ENCODE measurements at regions not wholly inside any gene's neighbourhood (a gene's known extent, or its start where the extent isn't known, plus 50 kb on each side); places are given as distances from the start of the nearest gene placed in this dataset.

DNA sequence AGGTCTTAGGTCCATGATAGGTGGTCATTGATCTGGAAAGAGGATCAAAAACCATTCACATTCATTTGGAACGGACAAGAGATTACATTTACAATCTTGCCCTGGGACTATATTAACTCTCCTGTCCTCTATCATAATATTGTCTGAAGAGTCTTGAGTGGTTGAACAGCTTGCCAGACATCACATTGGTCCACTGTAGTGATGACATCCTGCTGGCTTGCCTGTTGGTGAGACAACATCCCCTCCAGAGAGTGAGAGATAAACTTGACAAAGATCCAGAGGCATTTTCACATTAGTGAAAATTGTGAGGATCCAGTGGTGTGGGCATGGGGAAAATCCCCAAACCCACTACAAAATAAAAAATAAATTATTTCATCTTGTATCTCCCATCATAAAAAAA, 155.7 kb upstream of the LEF1 start:
- no peaks in the 10 kb centered on the region for H3K27me3 ChIP-seq (ENCODE audit: control insufficient read depth in 2 of 2, insufficient read depth in 2 of 2, low read length in 2 of 2)
- H3K27ac ChIP-seq (ENCODE audit: low read depth, low read length) = no peak overlapping the region
- H3K4me3 ChIP-seq (ENCODE audit: low read length) = no peak overlapping the region
- Mint-ChIP-seq H3K27me3 (peaks cover 0 to 25% (median 0%) of the 10 kb centered on the region in 5 donors), H3K4me3 (no peak overlapping the region), H3K27ac (peak overlapping the region in 1 of 9 donors; percentile 37), H3K4me1 (peaks cover 14 to 39% (median 34%) of the 10 kb centered on the region in 7 donors), H3K9me3 (peaks cover 0 to 9% (median 2%) of the 10 kb centered on the region in 11 donors), H3K36me3 (peaks cover 0 to 15% (median 0%) of the 10 kb centered on the region in 5 donors)
- no peaks in the 10 kb centered on the region for H3K36me3 ChIP-seq (ENCODE audit: control insufficient read depth in 2 of 3, insufficient read depth in 3 of 3, low read length in 3 of 3)
- ChIA-PET CTCF (no interaction called here), POLR2A (no interaction called here)
- intact Hi-C loops (cut with micrococcal nuclease) = no loop called here
- H3K4me1 ChIP-seq (ENCODE audit: control insufficient read depth in 2 of 2, insufficient read depth in 2 of 2, low read length in 2 of 2) = peaks cover 4 to 24% of the 10 kb centered on the region in 2 donors
- no peak for ATAC-seq
- DNase-seq = no peak
- no peaks in the 10 kb centered on the region for H3K9me3 ChIP-seq (ENCODE audit: control insufficient read depth in 2 of 3, low read length in 3 of 3)

DNA sequence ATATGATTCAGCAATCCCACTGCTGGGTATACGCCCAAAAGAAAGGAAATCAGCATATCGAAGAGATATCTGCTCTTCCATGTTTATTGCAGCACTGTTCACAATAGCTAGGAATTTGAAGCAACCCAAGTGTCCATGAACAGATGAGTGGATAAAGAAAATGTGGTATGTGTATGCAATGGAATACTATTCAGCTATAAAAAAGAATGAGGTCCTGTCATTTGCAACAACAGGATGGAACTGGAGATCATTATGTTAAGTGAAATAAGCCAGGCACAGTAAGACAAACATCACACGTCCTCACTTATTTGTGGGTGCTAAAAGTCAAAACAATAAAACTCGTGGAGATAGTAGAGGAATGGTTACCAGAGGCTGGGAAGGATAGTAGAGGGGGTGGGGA, 153.8 kb upstream of the LEF1 start:
- Mint-ChIP-seq H3K36me3 (peaks cover 0 to 7% (median 0%) of the 10 kb centered on the region in 5 donors), H3K27me3 (peaks cover 0 to 14% (median 0%) of the 10 kb centered on the region in 5 donors), H3K27ac (peak overlapping the region in 1 of 9 donors; percentile 62), H3K9me3 (peaks cover 0 to 9% (median 2%) of the 10 kb centered on the region in 11 donors), H3K4me1 (peaks cover 1 to 19% (median 14%) of the 10 kb centered on the region in 7 donors), H3K4me3 (no peak overlapping the region)
- intact Hi-C loops (cut with micrococcal nuclease) = no loop called here
- peaks cover 0 to 8% of the 10 kb centered on the region in 2 donors for H3K4me1 ChIP-seq (ENCODE audit: control insufficient read depth in 2 of 2, insufficient read depth in 2 of 2, low read length in 2 of 2)
- no peaks in the 10 kb centered on the region for H3K9me3 ChIP-seq (ENCODE audit: control insufficient read depth in 2 of 3, low read length in 3 of 3)
- H3K27ac ChIP-seq (ENCODE audit: low read depth, low read length) = no peak overlapping the region
- H3K36me3 ChIP-seq (ENCODE audit: control insufficient read depth in 2 of 3, insufficient read depth in 3 of 3, low read length in 3 of 3) = no peaks in the 10 kb centered on the region
- no peak overlapping the region for H3K4me3 ChIP-seq (ENCODE audit: low read length)
- ATAC-seq = no peak
- POLR2A ChIA-PET = interaction anchor here (0.7 to 0.8 kb wide), 2 partner anchors 14 to 207 kb away, joined by 3 to 5 read pairs; no protein-coding TSS in a partner anchor
- CTCF ChIA-PET = interaction anchor here (0.7 kb wide), 1 partner anchor 13 kb away, joined by 3 read pairs; no protein-coding TSS in a partner anchor
- H3K27me3 ChIP-seq (ENCODE audit: control insufficient read depth in 2 of 2, insufficient read depth in 2 of 2, low read length in 2 of 2) = no peaks in the 10 kb centered on the region
- no peak for DNase-seq

DNA sequence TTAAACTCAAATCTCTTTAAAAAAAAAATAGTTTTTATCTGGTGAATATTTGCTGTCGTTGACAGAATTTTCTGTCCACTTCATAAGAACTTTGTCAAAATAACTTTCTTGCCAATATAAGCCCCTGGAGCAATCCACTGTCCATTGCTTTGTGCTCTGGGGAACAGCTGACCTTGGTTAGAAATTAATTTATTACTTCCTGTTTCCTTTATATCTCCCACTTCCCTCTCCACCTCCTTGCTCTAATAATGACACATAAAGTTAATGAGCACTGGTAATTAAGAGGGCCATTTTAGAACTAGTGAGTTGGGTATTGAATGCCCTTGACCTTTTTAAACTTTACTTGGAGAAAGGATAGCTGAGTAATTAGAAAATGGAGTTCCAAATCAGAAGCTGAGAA, 151.3 kb upstream of the LEF1 start:
- Mint-ChIP-seq H3K36me3 (peaks cover 0 to 4% (median 0%) of the 10 kb centered on the region in 5 donors), H3K27me3 (peaks cover 0 to 21% (median 0%) of the 10 kb centered on the region in 5 donors), H3K4me1 (peaks cover 5 to 21% (median 14%) of the 10 kb centered on the region in 7 donors), H3K27ac (no peak overlapping the region), H3K4me3 (no peak overlapping the region), H3K9me3 (peaks cover 0 to 8% (median 2%) of the 10 kb centered on the region in 11 donors)
- no peaks in the 10 kb centered on the region for H3K9me3 ChIP-seq (ENCODE audit: control insufficient read depth in 2 of 3, low read length in 3 of 3)
- no peaks in the 10 kb centered on the region for H3K27me3 ChIP-seq (ENCODE audit: control insufficient read depth in 2 of 2, insufficient read depth in 2 of 2, low read length in 2 of 2)
- H3K4me1 ChIP-seq (ENCODE audit: control insufficient read depth in 2 of 2, insufficient read depth in 2 of 2, low read length in 2 of 2) = peaks cover 0 to 7% of the 10 kb centered on the region in 2 donors
- intact Hi-C loops (cut with micrococcal nuclease) = no loop called here
- H3K36me3 ChIP-seq (ENCODE audit: control insufficient read depth in 2 of 3, insufficient read depth in 3 of 3, low read length in 3 of 3) = no peaks in the 10 kb centered on the region
- DNase-seq (no peak), ATAC-seq (no peak)
- H3K4me3 ChIP-seq (ENCODE audit: low read length) = no peak overlapping the region
- CTCF ChIA-PET = no interaction called here
- H3K27ac ChIP-seq (ENCODE audit: low read depth, low read length) = no peak overlapping the region
- POLR2A ChIA-PET = no interaction called here

DNA sequence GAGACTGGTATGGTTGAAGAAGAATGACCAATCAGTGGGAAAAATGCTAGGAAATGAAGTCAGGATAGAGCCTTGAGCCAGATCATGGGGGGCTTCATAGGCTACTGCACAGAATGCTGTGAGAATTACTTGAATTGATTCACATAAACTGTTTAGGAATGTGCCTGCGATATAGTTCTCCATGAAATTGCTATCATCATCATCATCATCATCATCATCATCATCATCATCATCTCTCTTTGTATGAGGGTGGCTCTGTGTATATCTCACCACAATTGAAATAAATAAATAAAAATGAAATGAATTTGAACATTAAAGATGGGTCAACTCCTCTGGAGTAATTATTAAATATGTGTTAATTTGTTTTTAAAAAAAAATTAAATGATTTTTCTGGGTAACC, 148.6 kb upstream of the LEF1 start:
- DNase-seq = no peak
- H3K27ac Mint-ChIP-seq = no peak overlapping the region
- no peak for ATAC-seq
- intact Hi-C loops (cut with micrococcal nuclease) = no loop called here
- no peaks in the 10 kb centered on the region for H3K36me3 ChIP-seq (ENCODE audit: control insufficient read depth in 2 of 3, insufficient read depth in 3 of 3, low read length in 3 of 3)
- peaks cover 18 to 48% (median 41%) of the 10 kb centered on the region in 7 donors for H3K4me1 Mint-ChIP-seq
- H3K27ac ChIP-seq (ENCODE audit: low read depth, low read length) = no peak overlapping the region
- peaks cover 0 to under 1% (median 0%) of the 10 kb centered on the region in 5 donors for H3K36me3 Mint-ChIP-seq
- no peak overlapping the region for H3K4me3 Mint-ChIP-seq
- H3K27me3 ChIP-seq (ENCODE audit: control insufficient read depth in 2 of 2, insufficient read depth in 2 of 2, low read length in 2 of 2) = no peaks in the 10 kb centered on the region
- H3K4me3 ChIP-seq (ENCODE audit: low read length) = no peak overlapping the region
- peaks cover 0 to 30% of the 10 kb centered on the region in 2 donors for H3K4me1 ChIP-seq (ENCODE audit: control insufficient read depth in 2 of 2, insufficient read depth in 2 of 2, low read length in 2 of 2)
- H3K9me3 ChIP-seq (ENCODE audit: control insufficient read depth in 2 of 3, low read length in 3 of 3) = no peaks in the 10 kb centered on the region
- ChIA-PET POLR2A (interaction anchor here (0.6 kb wide), 1 partner anchor 29 kb away, joined by 3 read pairs; no protein-coding TSS in a partner anchor), CTCF (no interaction called here)
- peaks cover 0 to 6% (median under 1%) of the 10 kb centered on the region in 11 donors for H3K9me3 Mint-ChIP-seq
- peaks cover 0 to 21% (median 0%) of the 10 kb centered on the region in 5 donors for H3K27me3 Mint-ChIP-seq

DNA sequence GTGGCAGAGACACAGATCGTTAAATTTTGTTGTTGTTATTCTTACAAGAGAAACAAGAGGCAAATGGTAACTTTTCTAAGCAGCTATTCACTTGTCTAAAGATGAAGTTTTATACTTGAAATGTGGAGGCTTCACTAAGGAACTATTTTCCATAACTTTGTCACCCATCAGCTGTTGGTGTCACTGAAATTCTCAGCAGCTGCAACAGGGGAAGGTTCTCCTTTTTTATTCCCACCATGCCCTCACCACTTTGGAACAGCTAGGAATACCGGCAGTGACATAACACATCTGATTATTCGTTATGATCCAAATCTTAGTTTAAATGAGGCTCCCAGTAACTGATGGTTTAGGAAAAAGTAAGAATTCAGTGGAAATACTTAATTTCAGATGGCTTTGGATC, 147.0 kb upstream of the LEF1 start:
- Histone ChIP-seq H3K27me3 (ENCODE audit: control insufficient read depth in 2 of 2, insufficient read depth in 2 of 2, low read length in 2 of 2) (no peaks in the 10 kb centered on the region), H3K4me3 (ENCODE audit: low read length) (no peak overlapping the region), H3K4me1 (ENCODE audit: control insufficient read depth in 2 of 2, insufficient read depth in 2 of 2, low read length in 2 of 2) (peaks cover 0 to 33% of the 10 kb centered on the region in 2 donors), H3K36me3 (ENCODE audit: control insufficient read depth in 2 of 3, insufficient read depth in 3 of 3, low read length in 3 of 3) (no peaks in the 10 kb centered on the region), H3K9me3 (ENCODE audit: control insufficient read depth in 2 of 3, low read length in 3 of 3) (no peaks in the 10 kb centered on the region), H3K27ac (ENCODE audit: low read depth, low read length) (no peak overlapping the region)
- peaks cover 0 to 1% (median 0%) of the 10 kb centered on the region in 11 donors for H3K9me3 Mint-ChIP-seq
- DNase-seq (no peak), ATAC-seq (no peak)
- intact Hi-C loops (cut with micrococcal nuclease) = loop anchor here in 1 of 2 donors (1.0 to 2.0 kb wide), 2 partner anchors 15 to 27 kb away; no protein-coding TSS in a partner anchor
- H3K4me1 Mint-ChIP-seq = peaks cover 23 to 63% (median 56%) of the 10 kb centered on the region in 7 donors
- H3K36me3 Mint-ChIP-seq = peaks cover 3 to 11% (median 6%) of the 10 kb centered on the region in 5 donors
- ChIA-PET POLR2A (interaction anchor here (0.6 to 1.4 kb wide), 3 partner anchors 11 to 256 kb away, joined by 3 to 6 read pairs (median 4); no protein-coding TSS in a partner anchor), CTCF (interaction anchor here (0.5 kb wide), 1 partner anchor 690 kb away, joined by 4 read pairs; no protein-coding TSS in a partner anchor)
- peak overlapping the region in 5 of 9 donors; percentile 6 to 74 (median 39) for H3K27ac Mint-ChIP-seq
- peak overlapping the region; percentile 58 to 93 (median 78) for H3K4me3 Mint-ChIP-seq
- H3K27me3 Mint-ChIP-seq = peaks cover 0 to 30% (median 0%) of the 10 kb centered on the region in 5 donors

DNA sequence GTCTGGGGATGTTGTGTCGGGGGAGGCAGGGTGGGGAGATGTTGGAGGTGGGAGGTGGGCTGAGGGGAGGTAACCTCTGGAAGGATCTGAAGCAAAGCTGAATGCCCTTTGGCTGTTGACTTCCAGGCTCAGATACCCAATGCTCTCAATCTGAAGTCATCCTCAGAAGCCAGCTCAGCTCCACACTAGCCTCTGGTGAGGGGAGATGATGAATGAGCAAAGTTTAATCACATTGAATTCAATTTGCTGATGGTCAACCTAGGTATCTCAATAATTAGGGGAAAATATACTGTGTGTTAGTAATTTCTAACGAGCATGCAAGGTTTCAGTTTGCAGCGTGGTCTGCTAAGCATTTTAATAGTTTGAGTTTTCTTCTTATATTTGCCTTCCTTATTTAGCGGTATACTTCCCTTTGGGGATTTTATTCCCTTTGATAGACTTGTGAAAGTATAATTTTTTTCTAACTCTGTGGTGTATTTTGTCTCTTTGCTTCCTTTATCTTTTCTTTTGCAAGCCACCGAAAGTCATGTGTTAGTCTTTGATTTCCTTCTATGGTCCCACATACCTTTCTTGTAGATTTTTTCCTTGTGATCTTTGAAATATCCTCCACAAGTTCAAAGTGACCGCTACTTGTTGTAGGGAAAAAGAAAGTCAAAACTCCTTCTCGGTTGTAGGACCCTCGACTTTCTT, 146.3 kb upstream of the LEF1 start:
- Mint-ChIP-seq H3K4me1 (peaks cover 23 to 63% (median 56%) of the 10 kb centered on the region in 7 donors), H3K27ac (peak overlapping the region in 8 of 9 donors; percentile 5 to 89 (median 28)), H3K9me3 (peaks cover 0 to 1% (median 0%) of the 10 kb centered on the region in 11 donors), H3K27me3 (peaks cover 0 to 30% (median 0%) of the 10 kb centered on the region in 5 donors), H3K4me3 (peak overlapping the region; percentile 58 to 93 (median 78)), H3K36me3 (peaks cover 3 to 11% (median 6%) of the 10 kb centered on the region in 5 donors)
- Histone ChIP-seq H3K4me1 (ENCODE audit: control insufficient read depth in 2 of 2, insufficient read depth in 2 of 2, low read length in 2 of 2) (peaks cover 0 to 33% of the 10 kb centered on the region in 2 donors), H3K9me3 (ENCODE audit: control insufficient read depth in 2 of 3, low read length in 3 of 3) (no peaks in the 10 kb centered on the region), H3K27ac (ENCODE audit: low read depth, low read length) (no peak overlapping the region), H3K27me3 (ENCODE audit: control insufficient read depth in 2 of 2, insufficient read depth in 2 of 2, low read length in 2 of 2) (no peaks in the 10 kb centered on the region), H3K36me3 (ENCODE audit: control insufficient read depth in 2 of 3, insufficient read depth in 3 of 3, low read length in 3 of 3) (no peaks in the 10 kb centered on the region), H3K4me3 (ENCODE audit: low read length) (peak overlapping the region; percentile 34)
- CTCF ChIA-PET = no interaction called here
- DNase-seq (peak in 5 of 9 donors; percentile 18 to 45 (median 30)), ATAC-seq (peak; percentile 63)
- intact Hi-C loops (cut with micrococcal nuclease) = loop anchor here in 1 of 2 donors (1.0 to 2.0 kb wide), 2 partner anchors 14 to 27 kb away; no protein-coding TSS in a partner anchor
- POLR2A ChIA-PET = interaction anchor here (1.3 kb wide), 1 partner anchor 12 kb away, joined by 6 read pairs; no protein-coding TSS in a partner anchor
